ENCODE measurements at regions not wholly inside any gene's neighbourhood (a gene's known extent, or its start where the extent isn't known, plus 50 kb on each side); places are given as distances from the start of the nearest gene placed in this dataset.

- Histone ChIP-seq H3K79me2 (ENCODE audit: insufficient read depth, low read length) (no peaks in the 10 kb centered on the region), H3K4me3 (ENCODE audit: low read depth in 1 of 2, low read length in 2 of 2) (no peak overlapping the region), H3K4me2 (ENCODE audit: insufficient read depth, low read length) (no peak overlapping the region), H3K9ac (ENCODE audit: low read depth, low read length) (no peak overlapping the region), H3K9me3 (ENCODE audit: insufficient read depth, low read length, severe bottlenecking) (no peaks in the 10 kb centered on the region), H3K36me3 (ENCODE audit: insufficient read depth, low read length) (no peaks in the 10 kb centered on the region), H3K27ac (ENCODE audit: low read length) (no peak overlapping the region), H2AFZ (ENCODE audit: low read depth, low read length) (no peak overlapping the region), H3K27me3 (ENCODE audit: insufficient read depth, low read length, poor library complexity) (no peaks in the 10 kb centered on the region), H3K4me1 (ENCODE audit: insufficient read depth, low read length) (no peaks in the 10 kb centered on the region), H4K20me1 (ENCODE audit: insufficient read depth, low read length) (no peaks in the 10 kb centered on the region)
- DNase-seq, result no peak
- ATAC-seq (ENCODE audit: insufficient read depth, low read depth), result no peak
- TF ChIP-seq CTCF (IDR thresholded peaks at IDR 0.05; ENCODE audit: borderline replicate concordance, extremely low read depth, low read length, poor library complexity, severe bottlenecking), result no peak
- TF ChIP-seq EZH2 (IDR thresholded peaks at IDR 0.05; ENCODE audit: borderline replicate concordance, low read depth, low read length, severe bottlenecking), result no peak
Measured at GRCh38 chr4:181848357-181848756, 394.8 kb upstream of the TENM3 start.

DNA sequence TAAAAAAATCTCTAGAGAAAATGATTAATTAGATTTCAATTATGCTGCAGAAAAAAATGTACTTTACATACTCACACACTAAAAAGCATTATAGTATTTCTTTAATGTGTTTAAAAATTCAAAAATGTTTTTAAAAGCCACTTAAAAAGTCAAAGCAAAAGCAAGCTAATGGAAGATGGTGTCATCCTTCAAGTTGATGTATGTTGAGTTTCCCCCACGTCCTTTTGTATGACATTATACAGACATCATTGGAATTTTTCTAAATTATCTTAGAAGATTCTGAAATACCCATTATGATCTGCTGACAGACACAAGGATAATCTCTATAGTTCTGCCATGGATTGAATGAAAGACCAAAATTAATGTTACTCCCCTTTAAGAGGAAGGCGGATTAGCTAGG, 393.7 kb upstream of the TENM3 start:
- no peak overlapping the region for H3K27ac ChIP-seq (ENCODE audit: low read length)
- H3K9ac ChIP-seq (ENCODE audit: low read depth, low read length), result no peak overlapping the region
- DNase-seq (no peak), ATAC-seq (ENCODE audit: insufficient read depth, low read depth) (no peak)
- no peaks in the 10 kb centered on the region for H3K36me3 ChIP-seq (ENCODE audit: insufficient read depth, low read length)
- H3K27me3 ChIP-seq (ENCODE audit: insufficient read depth, low read length, poor library complexity), result no peaks in the 10 kb centered on the region
- TF ChIP-seq EZH2 (IDR thresholded peaks at IDR 0.05; ENCODE audit: borderline replicate concordance, low read depth, low read length, severe bottlenecking) (no peak), CTCF (IDR thresholded peaks at IDR 0.05; ENCODE audit: borderline replicate concordance, extremely low read depth, low read length, poor library complexity, severe bottlenecking) (no peak)
- H3K4me2 ChIP-seq (ENCODE audit: insufficient read depth, low read length), result no peak overlapping the region
- no peak overlapping the region for H3K4me3 ChIP-seq (ENCODE audit: low read depth in 1 of 2, low read length in 2 of 2)
- no peaks in the 10 kb centered on the region for H3K9me3 ChIP-seq (ENCODE audit: insufficient read depth, low read length, severe bottlenecking)
- H3K4me1 ChIP-seq (ENCODE audit: insufficient read depth, low read length), result no peaks in the 10 kb centered on the region
- no peak overlapping the region for H2AFZ ChIP-seq (ENCODE audit: low read depth, low read length)
- H4K20me1 ChIP-seq (ENCODE audit: insufficient read depth, low read length), result no peaks in the 10 kb centered on the region
- H3K79me2 ChIP-seq (ENCODE audit: insufficient read depth, low read length), result no peaks in the 10 kb centered on the region

- DNase-seq, result no peak
Measured at GRCh38 chr4:181853881-181854511, 389.2 kb upstream of the TENM3 start.

More at GRCh38 chr4:181853881-181854511, 389.2 kb upstream of the TENM3 start:
- H3K9ac ChIP-seq (ENCODE audit: low read depth, low read length), result no peak overlapping the region
- no peak overlapping the region for H3K4me3 ChIP-seq (ENCODE audit: low read depth in 1 of 2, low read length in 2 of 2)
- no peaks in the 10 kb centered on the region for H3K9me3 ChIP-seq (ENCODE audit: insufficient read depth, low read length, severe bottlenecking)
- ATAC-seq (ENCODE audit: insufficient read depth, low read depth), result no peak
- no peaks in the 10 kb centered on the region for H3K4me1 ChIP-seq (ENCODE audit: insufficient read depth, low read length)
- TF ChIP-seq CTCF (IDR thresholded peaks at IDR 0.05; ENCODE audit: borderline replicate concordance, extremely low read depth, low read length, poor library complexity, severe bottlenecking) (no peak), EZH2 (IDR thresholded peaks at IDR 0.05; ENCODE audit: borderline replicate concordance, low read depth, low read length, severe bottlenecking) (no peak)
- H3K36me3 ChIP-seq (ENCODE audit: insufficient read depth, low read length), result no peaks in the 10 kb centered on the region
- no peaks in the 10 kb centered on the region for H3K27me3 ChIP-seq (ENCODE audit: insufficient read depth, low read length, poor library complexity)
- H3K79me2 ChIP-seq (ENCODE audit: insufficient read depth, low read length), result no peaks in the 10 kb centered on the region
- no peaks in the 10 kb centered on the region for H4K20me1 ChIP-seq (ENCODE audit: insufficient read depth, low read length)
- H3K27ac ChIP-seq (ENCODE audit: low read length), result no peak overlapping the region
- no peak overlapping the region for H3K4me2 ChIP-seq (ENCODE audit: insufficient read depth, low read length)
- no peak overlapping the region for H2AFZ ChIP-seq (ENCODE audit: low read depth, low read length)
